HG03354 (cell line): ENCODE measurements at regions not wholly inside any gene's neighbourhood (a gene's known extent, or its start where the extent isn't known, plus 50 kb on each side); places are given as distances from the start of the nearest gene placed in this dataset.
"Not testable (repeated sequence)": the region's sequence is repeated elsewhere in the genome, so short reads cannot be mapped to it uniquely, and the experiment has no call there.

ENCODE experiments used
- ATAC-seq: cut with Tn5 transposase; IDR thresholded peaks from one replicate; pipeline ENCODE4 v1.9.1; 2021; ENCODE audit warnings: mild to moderate bottlenecking; ENCODE audit not compliant: unreplicated experiment, poor library complexity, severe bottlenecking

DNA sequence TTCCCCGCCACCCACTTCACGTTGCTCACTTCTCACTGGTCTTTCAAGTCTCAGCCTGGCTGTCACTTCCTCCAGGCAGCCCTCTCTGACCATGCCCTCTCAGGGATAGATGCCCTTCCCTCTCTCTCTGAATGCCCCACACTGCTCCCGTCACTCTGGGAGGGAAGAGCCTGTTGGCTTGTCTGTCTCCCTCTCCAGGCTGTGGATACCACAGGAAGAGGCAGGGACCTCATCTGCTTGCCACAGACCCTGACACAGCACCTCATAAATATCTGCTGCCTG lies 93.1 kb downstream of the OAT start:
- ATAC-seq, result no peak

DNA sequence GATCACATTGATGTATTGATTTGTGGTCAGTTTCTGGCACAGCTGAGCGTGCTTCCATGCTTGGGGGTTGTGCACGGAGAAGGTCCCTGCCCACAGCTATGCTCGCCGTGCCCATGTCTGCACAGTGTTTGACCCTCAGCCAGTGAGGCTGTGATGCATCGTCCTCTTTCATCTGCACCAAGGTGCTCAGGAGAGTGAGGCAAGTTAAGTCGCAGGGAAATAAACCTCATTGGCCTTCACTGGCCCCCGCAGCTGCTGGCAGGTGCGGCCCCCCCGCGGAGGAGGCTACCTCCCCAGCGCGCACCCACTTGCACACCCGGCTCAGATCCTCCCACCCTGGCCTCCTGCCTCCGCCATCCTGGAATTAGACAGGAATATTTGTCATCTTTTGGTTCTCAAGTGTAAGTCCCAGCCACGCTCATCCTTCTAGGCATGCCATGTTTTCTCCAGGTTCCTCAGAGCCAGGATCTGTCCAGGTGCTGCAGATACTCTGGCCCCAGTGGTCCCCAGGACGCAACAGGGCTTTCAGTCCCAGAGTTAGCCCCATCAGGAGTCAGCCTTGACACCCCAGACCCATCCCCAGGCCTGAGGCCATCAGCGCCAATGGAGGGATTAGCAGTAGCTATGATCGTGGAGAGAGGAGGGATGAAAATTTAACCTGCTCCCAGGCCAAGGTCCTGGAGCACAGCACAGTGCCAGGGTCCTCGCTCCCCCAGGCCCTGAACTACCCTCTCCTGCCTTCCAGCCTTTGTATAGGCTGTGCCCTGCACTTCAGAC lies 93.7 kb downstream of the OAT start:
- ATAC-seq, result no peak

- no peak for ATAC-seq
Measured at GRCh38 chr10:124324451-124324850, 94.3 kb downstream of the OAT start.

DNA sequence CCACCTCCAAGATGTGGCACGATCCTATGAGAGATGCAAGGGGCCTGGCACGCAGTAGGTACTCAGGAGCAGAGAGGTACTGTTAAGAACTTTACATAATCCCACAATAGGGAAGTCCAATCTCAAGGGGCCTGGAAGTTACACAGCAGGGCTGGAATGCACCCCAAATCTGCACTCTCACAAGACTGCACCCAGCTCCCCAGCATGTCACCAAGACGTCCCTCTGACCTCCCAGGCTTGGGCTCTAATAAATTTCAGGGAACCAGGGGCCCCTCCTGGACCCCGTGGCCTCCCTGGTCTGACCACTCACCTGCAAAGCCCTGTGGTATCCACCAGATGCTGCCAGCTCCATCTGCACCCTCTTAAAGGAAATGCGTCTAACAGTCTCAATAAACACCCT lies 94.9 kb downstream of the OAT start:
- no peak for ATAC-seq

- ATAC-seq, result no peak
Measured at GRCh38 chr10:124323111-124323725, 95.5 kb downstream of the OAT start.

DNA sequence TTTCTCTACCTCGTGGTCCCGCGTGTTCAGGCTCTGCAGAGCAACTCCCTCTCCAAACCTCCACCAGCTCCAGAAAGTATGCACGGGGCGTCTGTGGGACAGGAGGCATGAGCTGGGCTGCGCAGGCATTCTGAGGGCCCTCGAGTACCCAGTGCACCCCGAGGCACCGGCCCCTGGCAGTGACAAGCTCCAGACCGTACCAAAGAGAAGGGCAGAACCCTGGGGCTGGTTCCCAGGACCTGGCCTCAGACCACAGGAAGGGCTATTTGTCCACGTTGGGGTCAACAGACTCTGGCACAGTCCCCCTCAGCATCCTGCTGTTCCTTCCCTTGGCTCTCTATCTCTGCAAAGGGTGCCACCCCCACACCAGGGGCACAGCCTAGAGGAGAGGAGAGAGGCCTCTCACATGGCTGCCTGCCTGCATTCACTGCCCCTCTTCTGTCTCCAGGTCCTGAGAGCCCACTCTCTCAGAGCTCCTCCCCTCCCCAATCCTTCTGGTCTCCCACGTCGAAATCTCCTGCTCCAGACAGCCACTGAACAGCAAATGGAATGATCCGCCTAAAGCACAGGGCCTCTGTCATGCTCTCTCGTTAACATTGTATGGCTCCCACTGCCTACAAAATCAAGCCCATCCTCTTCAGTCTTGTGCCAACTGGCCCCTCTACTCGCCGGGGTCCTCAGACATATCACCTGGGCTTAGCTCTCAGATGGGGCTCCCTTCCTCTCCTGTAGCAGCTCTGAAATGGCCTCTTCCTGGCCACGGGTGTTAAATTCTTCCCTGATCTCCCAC lies 96.3 kb downstream of the OAT start:
- no peak for ATAC-seq

DNA sequence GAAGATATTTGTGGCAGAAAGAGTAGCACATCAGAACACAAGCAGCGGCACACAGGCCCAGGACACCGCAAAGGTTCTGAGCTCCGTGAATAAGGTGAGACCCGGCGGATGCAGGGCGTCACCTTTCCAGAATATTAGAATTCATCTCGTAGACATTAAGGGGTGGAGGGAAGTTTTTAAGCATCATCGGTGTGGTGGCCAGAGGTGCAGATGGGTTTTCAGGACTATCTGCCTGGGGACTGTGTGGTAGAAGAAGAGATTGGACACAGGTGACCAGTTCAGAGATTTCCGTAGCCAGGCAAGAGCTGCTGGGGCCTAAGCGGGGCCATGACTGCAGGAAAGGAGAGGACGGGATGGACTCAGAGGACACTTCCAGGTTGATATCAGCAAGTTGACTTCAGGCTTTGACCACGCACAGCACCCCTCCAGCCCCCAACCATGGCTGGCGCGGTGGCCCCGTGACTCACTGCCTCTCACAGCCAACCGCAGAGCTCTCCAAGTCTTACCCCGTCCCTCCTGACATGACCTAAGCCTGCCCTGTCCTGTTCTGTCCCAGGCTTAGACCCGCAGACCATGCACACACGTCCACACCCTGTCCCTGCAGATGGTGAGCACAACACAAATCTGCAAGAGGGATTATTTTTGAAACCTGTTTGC lies 97.2 kb downstream of the OAT start:
- no peak for ATAC-seq

GRCh38 chr10:124320778-124321432 lies 97.8 kb downstream of the OAT start:
- ATAC-seq, result no peak

DNA sequence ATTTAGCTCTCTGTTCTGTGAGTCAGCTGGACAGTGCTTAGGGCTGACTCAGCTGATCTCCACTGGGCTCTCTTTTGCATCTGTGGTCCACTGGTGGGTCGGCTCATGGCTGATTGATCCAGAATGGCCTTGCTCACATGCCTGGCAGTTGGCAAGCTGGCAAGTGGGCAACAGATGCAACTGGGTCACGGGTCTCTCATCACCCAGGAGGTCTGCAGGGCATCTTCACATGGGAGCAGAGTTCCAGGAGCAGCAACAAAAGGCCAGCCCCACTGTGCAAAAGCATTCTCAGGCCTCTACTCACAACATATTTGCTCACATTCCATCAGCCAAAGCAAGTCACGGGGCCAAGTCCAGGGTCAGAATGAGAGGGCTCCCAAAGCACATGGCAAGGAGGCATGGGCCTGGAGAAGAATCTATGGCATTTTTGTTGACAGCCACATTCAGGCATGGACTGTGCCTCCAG lies 98.8 kb downstream of the OAT start:
- no peak for ATAC-seq

DNA sequence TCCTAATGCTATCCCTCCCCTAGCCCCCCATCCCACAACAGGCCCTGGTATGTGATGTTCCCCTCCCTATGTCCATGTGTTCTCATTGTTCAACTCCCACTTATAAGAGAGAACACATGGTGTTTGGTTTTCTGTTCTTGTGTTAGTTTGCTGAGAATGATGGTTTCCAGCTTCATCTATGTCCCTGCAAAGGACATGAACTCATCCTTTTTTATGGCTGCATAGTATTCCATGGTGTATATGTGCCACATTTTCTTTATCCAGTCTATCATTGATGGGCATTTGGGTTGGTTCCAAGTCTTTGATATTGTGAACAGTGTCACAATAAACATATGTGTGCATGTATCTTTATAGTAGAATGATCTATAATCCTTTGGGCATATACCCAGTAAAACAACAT lies 99.2 kb downstream of the OAT start:
- ATAC-seq, result not testable (repeated sequence)

GRCh38 chr10:124318811-124319210 lies 99.9 kb downstream of the OAT start:
- no peak for ATAC-seq

DNA sequence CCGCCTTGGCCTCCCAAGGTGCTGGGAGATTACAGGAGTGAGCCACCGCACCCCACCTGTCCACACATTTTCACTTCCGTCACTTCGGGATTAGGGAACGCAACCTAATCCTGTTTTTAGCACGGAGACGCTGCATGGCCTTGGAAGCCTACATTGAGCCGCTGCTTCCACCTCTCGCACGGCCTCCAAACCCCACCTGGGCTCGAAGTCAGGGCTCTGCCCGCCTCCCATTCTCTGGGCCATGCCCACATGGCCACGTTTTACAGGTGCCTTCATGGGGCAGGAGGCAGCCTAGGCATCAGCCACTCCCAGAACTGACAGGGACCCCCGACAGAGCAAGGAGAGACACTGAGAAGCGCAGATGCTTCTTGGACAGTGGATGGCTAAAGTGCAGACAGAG lies 100.6 kb downstream of the OAT start:
- no peak for ATAC-seq

GRCh38 chr10:124316326-124316725 lies 102.4 kb downstream of the OAT start:
- no peak for ATAC-seq

DNA sequence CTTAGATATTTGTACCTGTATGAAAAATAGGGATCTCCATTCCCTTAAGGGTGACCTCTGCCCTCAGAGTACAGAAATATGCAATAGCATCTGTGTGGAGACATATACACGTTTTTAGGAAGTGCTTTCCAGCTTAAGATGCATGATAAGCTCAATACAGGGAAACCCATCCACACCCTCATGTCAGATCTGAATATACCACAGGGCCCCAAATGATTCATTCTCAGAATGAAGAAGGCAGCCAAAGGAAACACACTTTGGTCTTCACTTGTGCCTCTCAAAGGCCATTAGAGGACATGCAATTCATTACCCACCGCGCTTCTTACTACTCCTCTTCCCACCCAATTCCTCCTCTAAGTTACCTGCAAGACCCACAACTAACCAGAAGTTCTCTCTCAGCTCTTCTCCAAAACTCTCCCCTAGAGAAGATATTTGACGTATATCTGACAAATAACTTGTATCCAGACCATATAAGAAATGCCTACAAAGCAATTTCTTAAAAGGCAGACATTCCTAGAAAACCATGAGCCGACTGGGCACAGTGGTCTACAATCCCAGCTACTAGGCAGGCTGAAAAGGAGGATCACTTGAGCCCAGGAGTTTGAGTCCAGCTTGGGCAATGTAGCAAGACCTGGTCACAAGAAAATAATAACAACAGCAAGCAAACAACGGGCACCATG lies 103.0 kb downstream of the OAT start:
- no peak for ATAC-seq

DNA sequence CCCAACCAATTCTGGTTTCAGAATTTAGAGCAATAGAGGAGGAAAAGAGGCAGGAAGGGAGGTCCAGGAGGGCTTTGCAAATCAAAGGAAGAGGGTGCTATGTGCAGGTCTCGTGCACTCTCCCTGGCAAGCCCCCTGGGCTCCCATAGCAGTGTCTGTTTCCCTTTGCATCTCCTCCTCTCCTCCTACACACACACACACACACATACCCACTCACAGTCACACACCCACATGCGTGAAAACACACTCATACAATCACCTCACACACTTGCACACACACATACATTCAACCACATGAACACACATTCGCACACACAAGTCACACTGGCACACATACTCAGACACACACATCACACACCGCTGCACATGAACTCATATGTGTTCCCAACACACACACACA lies 105.3 kb downstream of the OAT start:
- ATAC-seq, result no peak

- ATAC-seq, result no peak
Measured at GRCh38 chr10:124308811-124309210, 109.9 kb downstream of the OAT start.

DNA sequence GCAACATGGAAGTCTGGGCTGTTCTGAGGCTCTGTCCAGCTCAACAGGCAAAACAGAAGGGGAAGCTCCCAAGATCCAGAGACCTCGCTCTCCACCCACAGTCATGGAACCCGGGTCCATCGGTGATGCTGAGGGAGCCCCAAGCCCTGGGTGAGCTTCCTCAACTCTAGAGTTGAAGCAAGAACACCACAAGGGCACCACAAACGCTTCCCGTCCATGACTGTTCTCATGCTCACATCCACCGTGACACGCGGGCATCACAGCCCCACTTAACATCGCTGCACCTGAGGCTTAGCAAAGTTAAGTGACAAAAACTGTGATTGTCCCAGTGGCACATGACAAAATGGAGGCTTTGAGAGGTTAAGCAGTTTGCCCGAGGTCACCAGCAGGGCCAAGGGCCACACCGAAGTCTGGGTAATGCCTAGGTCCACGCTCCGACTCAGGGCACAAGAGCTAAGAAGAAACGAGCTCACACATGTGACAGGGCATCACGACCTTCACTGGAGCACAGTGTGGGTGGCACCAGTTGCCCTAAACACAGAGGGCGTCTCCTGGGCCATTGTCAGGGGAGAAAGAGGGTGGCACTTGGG lies 110.6 kb downstream of the OAT start:
- ATAC-seq, result no peak

- ATAC-seq, result no peak
Measured at GRCh38 chr10:124307591-124307990, 111.1 kb downstream of the OAT start.

DNA sequence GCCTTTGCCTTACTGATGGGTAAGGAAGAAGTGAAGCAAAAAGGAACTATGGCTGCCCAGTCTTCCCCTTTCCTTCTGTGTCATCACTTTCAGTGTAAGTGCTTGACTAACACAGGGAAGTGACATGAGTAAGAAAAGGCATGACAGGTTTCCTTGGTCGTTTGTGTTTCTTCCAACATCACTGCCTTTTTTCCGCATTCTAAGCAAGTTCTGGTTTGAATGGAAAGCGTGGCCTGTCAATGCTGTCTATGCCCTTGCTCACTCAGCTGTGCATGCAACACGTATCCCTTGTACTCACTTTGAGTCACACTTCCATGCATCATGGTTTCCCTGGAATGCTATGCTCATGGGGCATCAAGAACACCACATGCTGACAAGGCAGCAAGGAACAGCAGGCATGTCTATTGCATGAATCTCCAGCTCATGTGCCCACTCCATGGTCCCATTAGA lies 111.8 kb downstream of the OAT start:
- ATAC-seq, result no peak
